ENCODE measurements at regions not wholly inside any gene's neighbourhood (a gene's known extent, or its start where the extent isn't known, plus 50 kb on each side); places are given as distances from the start of the nearest gene placed in this dataset.

DNA sequence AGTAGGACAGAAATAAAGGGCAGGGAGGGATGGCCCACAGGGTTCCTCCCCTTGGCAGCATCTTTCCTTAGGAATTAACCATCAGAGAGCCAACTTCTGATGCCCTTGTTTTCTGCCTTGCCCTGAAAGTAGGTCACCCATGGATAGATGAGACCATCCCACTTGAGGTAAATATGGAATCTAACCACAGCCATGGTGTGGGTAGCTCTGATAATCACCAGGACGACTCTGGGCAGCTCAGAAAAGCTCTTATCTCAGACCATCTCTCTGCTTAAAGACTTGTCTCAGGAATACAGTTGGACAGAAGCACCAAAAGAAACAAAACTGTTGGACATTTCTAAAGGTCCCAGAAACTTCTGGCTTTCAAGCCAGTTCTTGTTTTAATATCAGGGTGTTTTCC, 101.4 kb upstream of the CELF4 start:
- TF ChIP-seq EZH2 (IDR thresholded peaks at IDR 0.05; ENCODE audit: insufficient read depth, low read length) = no peak
- TF ChIP-seq, protein P1, sequence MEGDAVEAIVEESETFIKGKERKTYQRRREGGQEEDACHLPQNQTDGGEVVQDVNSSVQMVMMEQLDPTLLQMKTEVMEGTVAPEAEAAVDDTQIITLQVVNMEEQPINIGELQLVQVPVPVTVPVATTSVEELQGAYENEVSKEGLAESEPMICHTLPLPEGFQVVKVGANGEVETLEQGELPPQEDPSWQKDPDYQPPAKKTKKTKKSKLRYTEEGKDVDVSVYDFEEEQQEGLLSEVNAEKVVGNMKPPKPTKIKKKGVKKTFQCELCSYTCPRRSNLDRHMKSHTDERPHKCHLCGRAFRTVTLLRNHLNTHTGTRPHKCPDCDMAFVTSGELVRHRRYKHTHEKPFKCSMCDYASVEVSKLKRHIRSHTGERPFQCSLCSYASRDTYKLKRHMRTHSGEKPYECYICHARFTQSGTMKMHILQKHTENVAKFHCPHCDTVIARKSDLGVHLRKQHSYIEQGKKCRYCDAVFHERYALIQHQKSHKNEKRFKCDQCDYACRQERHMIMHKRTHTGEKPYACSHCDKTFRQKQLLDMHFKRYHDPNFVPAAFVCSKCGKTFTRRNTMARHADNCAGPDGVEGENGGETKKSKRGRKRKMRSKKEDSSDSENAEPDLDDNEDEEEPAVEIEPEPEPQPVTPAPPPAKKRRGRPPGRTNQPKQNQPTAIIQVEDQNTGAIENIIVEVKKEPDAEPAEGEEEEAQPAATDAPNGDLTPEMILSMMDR (IDR thresholded peaks at IDR 0.05; ENCODE audit: insufficient read depth, low read depth, low read length) = no peak
- Histone ChIP-seq H3K9me3 (ENCODE audit: insufficient read depth, low read depth, low read length) (peaks cover 5% of the 10 kb centered on the region), H3K27ac (ENCODE audit: low read depth, low read length) (no peak overlapping the region), H2AFZ (ENCODE audit: low read depth, low read length) (no peak overlapping the region), H3K4me1 (ENCODE audit: insufficient read depth, low read length) (no peaks in the 10 kb centered on the region), H3K36me3 (ENCODE audit: insufficient read depth, low read length) (no peaks in the 10 kb centered on the region), H3K9ac (ENCODE audit: low read length) (no peak overlapping the region), H3K79me2 (ENCODE audit: insufficient read depth, low read length) (no peaks in the 10 kb centered on the region), H3K4me3 (ENCODE audit: insufficient read depth, low read depth, low read length) (no peak overlapping the region), H4K20me1 (ENCODE audit: insufficient read depth, low read length) (no peaks in the 10 kb centered on the region), H3K27me3 (ENCODE audit: insufficient read depth, low read length) (no peaks in the 10 kb centered on the region), H3K4me2 (ENCODE audit: low read length) (no peak overlapping the region)
- H3K27me3 Mint-ChIP-seq (ENCODE audit: low read depth, unreplicated experiment) = peaks cover 11% of the 10 kb centered on the region
- no peak for FAIRE-seq
- no peak overlapping the region for H3K27ac Mint-ChIP-seq (ENCODE audit: unreplicated experiment)
- peaks cover 2% of the 10 kb centered on the region for H3K36me3 Mint-ChIP-seq (ENCODE audit: low read depth, unreplicated experiment)
- H3K9me3 Mint-ChIP-seq (ENCODE audit: unreplicated experiment) = peaks cover 2% of the 10 kb centered on the region
- no peak for DNase-seq (ENCODE audit: low read depth)
- H3K4me3 Mint-ChIP-seq (ENCODE audit: unreplicated experiment) = no peak overlapping the region
- H3K4me1 Mint-ChIP-seq (ENCODE audit: low read depth, unreplicated experiment) = no peaks in the 10 kb centered on the region

- H3K9ac ChIP-seq (ENCODE audit: low read length) = no peak overlapping the region
- TF ChIP-seq, protein P1 (IDR thresholded peaks at IDR 0.05; ENCODE audit: insufficient read depth, low read depth, low read length) = no peak
- TF ChIP-seq EZH2 (IDR thresholded peaks at IDR 0.05; ENCODE audit: insufficient read depth, low read length) = no peak
- no peak overlapping the region for H3K4me3 Mint-ChIP-seq (ENCODE audit: unreplicated experiment)
Measured at GRCh38 chr18:37666451-37666850, 100.9 kb upstream of the CELF4 start.

DNA sequence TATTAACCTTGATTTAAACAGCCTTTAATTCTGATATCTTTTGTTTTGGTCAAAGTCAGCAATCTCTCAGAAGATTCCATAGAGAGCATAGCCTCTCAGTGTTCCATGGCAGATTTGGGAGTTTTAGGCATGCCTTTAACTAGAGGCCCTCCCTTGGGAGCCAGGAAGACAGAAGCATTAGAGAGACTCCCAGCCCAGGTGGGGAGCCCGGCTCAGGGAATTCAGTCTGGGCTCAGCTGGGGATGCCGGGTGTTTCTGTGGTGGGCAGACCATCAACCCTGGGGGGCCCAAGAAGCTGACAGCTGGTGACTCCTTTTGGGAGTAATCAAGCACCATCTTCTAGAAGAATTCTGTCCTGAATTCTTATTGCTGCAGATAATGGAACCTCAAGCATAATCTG, 99.7 kb upstream of the CELF4 start:
- no peak overlapping the region for H3K27ac Mint-ChIP-seq (ENCODE audit: unreplicated experiment)
- no peaks in the 10 kb centered on the region for H3K79me2 ChIP-seq (ENCODE audit: insufficient read depth, low read length)
- H3K9me3 Mint-ChIP-seq (ENCODE audit: unreplicated experiment) = peaks cover 2% of the 10 kb centered on the region
- no peaks in the 10 kb centered on the region for H3K27me3 ChIP-seq (ENCODE audit: insufficient read depth, low read length)
- H3K27me3 Mint-ChIP-seq (ENCODE audit: low read depth, unreplicated experiment) = peaks cover 10% of the 10 kb centered on the region
- H3K27ac ChIP-seq (ENCODE audit: low read depth, low read length) = no peak overlapping the region
- no peak overlapping the region for H3K9ac ChIP-seq (ENCODE audit: low read length)
- H4K20me1 ChIP-seq (ENCODE audit: insufficient read depth, low read length) = no peaks in the 10 kb centered on the region
- DNase-seq (ENCODE audit: low read depth) (no peak), FAIRE-seq (no peak)
- H3K4me3 ChIP-seq (ENCODE audit: insufficient read depth, low read depth, low read length) = no peak overlapping the region
- TF ChIP-seq, protein P1 (IDR thresholded peaks at IDR 0.05; ENCODE audit: insufficient read depth, low read depth, low read length) = no peak
- TF ChIP-seq EZH2 (IDR thresholded peaks at IDR 0.05; ENCODE audit: insufficient read depth, low read length) = no peak
- H3K4me2 ChIP-seq (ENCODE audit: low read length) = no peak overlapping the region
- H3K36me3 ChIP-seq (ENCODE audit: insufficient read depth, low read length) = no peaks in the 10 kb centered on the region
- peaks cover 2% of the 10 kb centered on the region for H3K9me3 ChIP-seq (ENCODE audit: insufficient read depth, low read depth, low read length)
- H3K36me3 Mint-ChIP-seq (ENCODE audit: low read depth, unreplicated experiment) = no peaks in the 10 kb centered on the region
- H3K4me1 ChIP-seq (ENCODE audit: insufficient read depth, low read length) = no peaks in the 10 kb centered on the region
- no peak overlapping the region for H3K4me3 Mint-ChIP-seq (ENCODE audit: unreplicated experiment)
- H3K4me1 Mint-ChIP-seq (ENCODE audit: low read depth, unreplicated experiment) = no peaks in the 10 kb centered on the region
- no peak overlapping the region for H2AFZ ChIP-seq (ENCODE audit: low read depth, low read length)

More at GRCh38 chr18:37666451-37666850, 100.9 kb upstream of the CELF4 start:
- H3K27ac Mint-ChIP-seq (ENCODE audit: unreplicated experiment) = no peak overlapping the region
- H3K4me1 Mint-ChIP-seq (ENCODE audit: low read depth, unreplicated experiment) = no peaks in the 10 kb centered on the region
- H3K4me2 ChIP-seq (ENCODE audit: low read length) = no peak overlapping the region
- DNase-seq (ENCODE audit: low read depth) (no peak), FAIRE-seq (no peak)
- H3K36me3 Mint-ChIP-seq (ENCODE audit: low read depth, unreplicated experiment) = peaks cover 2% of the 10 kb centered on the region
- no peaks in the 10 kb centered on the region for H3K4me1 ChIP-seq (ENCODE audit: insufficient read depth, low read length)
- H3K4me3 ChIP-seq (ENCODE audit: insufficient read depth, low read depth, low read length) = no peak overlapping the region
- H3K27me3 Mint-ChIP-seq (ENCODE audit: low read depth, unreplicated experiment) = peaks cover 14% of the 10 kb centered on the region
- peaks cover 5% of the 10 kb centered on the region for H3K9me3 ChIP-seq (ENCODE audit: insufficient read depth, low read depth, low read length)
- no peaks in the 10 kb centered on the region for H3K27me3 ChIP-seq (ENCODE audit: insufficient read depth, low read length)
- no peak overlapping the region for H3K27ac ChIP-seq (ENCODE audit: low read depth, low read length)
- H3K36me3 ChIP-seq (ENCODE audit: insufficient read depth, low read length) = no peaks in the 10 kb centered on the region
- no peak overlapping the region for H2AFZ ChIP-seq (ENCODE audit: low read depth, low read length)
- H4K20me1 ChIP-seq (ENCODE audit: insufficient read depth, low read length) = no peaks in the 10 kb centered on the region
- H3K79me2 ChIP-seq (ENCODE audit: insufficient read depth, low read length) = no peaks in the 10 kb centered on the region
- H3K9me3 Mint-ChIP-seq (ENCODE audit: unreplicated experiment) = peaks cover 2% of the 10 kb centered on the region
